ENCODE measurements at regions not wholly inside any gene's neighbourhood (a gene's known extent, or its start where the extent isn't known, plus 50 kb on each side); places are given as distances from the start of the nearest gene placed in this dataset.

GRCh38 chr2:111709321-111709720, 174.7 kb downstream of the ANAPC1 start:
- no peak overlapping the region for H3K9ac ChIP-seq (ENCODE audit: insufficient read depth in 1 of 2, low read length in 2 of 2)
- ATAC-seq (ENCODE audit: insufficient read depth, low FRiP score), result no peak
- H3K36me3 ChIP-seq (ENCODE audit: control insufficient read depth in 4 of 4, insufficient read depth in 4 of 4, low read length in 4 of 4), result no peaks in the 10 kb centered on the region
- no peak for DNase-seq
- TF ChIP-seq, protein P1, sequence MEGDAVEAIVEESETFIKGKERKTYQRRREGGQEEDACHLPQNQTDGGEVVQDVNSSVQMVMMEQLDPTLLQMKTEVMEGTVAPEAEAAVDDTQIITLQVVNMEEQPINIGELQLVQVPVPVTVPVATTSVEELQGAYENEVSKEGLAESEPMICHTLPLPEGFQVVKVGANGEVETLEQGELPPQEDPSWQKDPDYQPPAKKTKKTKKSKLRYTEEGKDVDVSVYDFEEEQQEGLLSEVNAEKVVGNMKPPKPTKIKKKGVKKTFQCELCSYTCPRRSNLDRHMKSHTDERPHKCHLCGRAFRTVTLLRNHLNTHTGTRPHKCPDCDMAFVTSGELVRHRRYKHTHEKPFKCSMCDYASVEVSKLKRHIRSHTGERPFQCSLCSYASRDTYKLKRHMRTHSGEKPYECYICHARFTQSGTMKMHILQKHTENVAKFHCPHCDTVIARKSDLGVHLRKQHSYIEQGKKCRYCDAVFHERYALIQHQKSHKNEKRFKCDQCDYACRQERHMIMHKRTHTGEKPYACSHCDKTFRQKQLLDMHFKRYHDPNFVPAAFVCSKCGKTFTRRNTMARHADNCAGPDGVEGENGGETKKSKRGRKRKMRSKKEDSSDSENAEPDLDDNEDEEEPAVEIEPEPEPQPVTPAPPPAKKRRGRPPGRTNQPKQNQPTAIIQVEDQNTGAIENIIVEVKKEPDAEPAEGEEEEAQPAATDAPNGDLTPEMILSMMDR (IDR thresholded peaks at IDR 0.05; ENCODE audit: control extremely low read depth, extremely low read depth), result no peak
- no peak overlapping the region for H3K4me3 ChIP-seq
- H3K4me1 ChIP-seq (ENCODE audit: control insufficient read depth in 5 of 5, insufficient read depth in 5 of 5, low read length in 5 of 5), result peaks cover 0 to 4% (median 0%) of the 10 kb centered on the region in 5 donors
- no peak overlapping the region for H3K27ac ChIP-seq (ENCODE audit: low read depth in 1 of 2, low read length in 1 of 2)
- WGBS, 2 donors, result 86 to 93% methylated on average over 3 of the region's 3 CpGs
- H3K27me3 ChIP-seq (ENCODE audit: control insufficient read depth in 3 of 3, insufficient read depth in 3 of 3, low read length in 2 of 3), result no peaks in the 10 kb centered on the region
- peaks cover 0 to 3% (median 0%) of the 10 kb centered on the region in 4 donors for H3K9me3 ChIP-seq (ENCODE audit: control insufficient read depth in 4 of 4, insufficient read depth in 3 of 4, low read length in 3 of 4)

GRCh38 chr2:111710085-111710484, 173.9 kb downstream of the ANAPC1 start:
- Histone ChIP-seq H3K9me3 (ENCODE audit: control insufficient read depth in 4 of 4, insufficient read depth in 3 of 4, low read length in 3 of 4) (peaks cover 0 to 3% (median 0%) of the 10 kb centered on the region in 4 donors), H3K4me3 (no peak overlapping the region), H3K27me3 (ENCODE audit: control insufficient read depth in 3 of 3, insufficient read depth in 3 of 3, low read length in 2 of 3) (no peaks in the 10 kb centered on the region), H3K4me1 (ENCODE audit: control insufficient read depth in 5 of 5, insufficient read depth in 5 of 5, low read length in 5 of 5) (peaks cover 0 to 4% (median 0%) of the 10 kb centered on the region in 5 donors), H3K9ac (ENCODE audit: insufficient read depth in 1 of 2, low read length in 2 of 2) (no peak overlapping the region), H3K36me3 (ENCODE audit: control insufficient read depth in 4 of 4, insufficient read depth in 4 of 4, low read length in 4 of 4) (no peaks in the 10 kb centered on the region), H3K27ac (ENCODE audit: low read depth in 1 of 2, low read length in 1 of 2) (no peak overlapping the region)
- 79 to 91% methylated on average over 6 of the region's 6 CpGs for WGBS, 2 donors
- TF ChIP-seq, protein P1 (IDR thresholded peaks at IDR 0.05; ENCODE audit: control extremely low read depth, extremely low read depth), result no peak
- DNase-seq (no peak), ATAC-seq (ENCODE audit: insufficient read depth, low FRiP score) (no peak)

GRCh38 chr2:111710613-111711012, 173.4 kb downstream of the ANAPC1 start:
- Histone ChIP-seq H3K27me3 (ENCODE audit: control insufficient read depth in 3 of 3, insufficient read depth in 3 of 3, low read length in 2 of 3) (no peaks in the 10 kb centered on the region), H3K9me3 (ENCODE audit: control insufficient read depth in 4 of 4, insufficient read depth in 3 of 4, low read length in 3 of 4) (peaks cover 0 to 3% (median 0%) of the 10 kb centered on the region in 4 donors), H3K4me1 (ENCODE audit: control insufficient read depth in 5 of 5, insufficient read depth in 5 of 5, low read length in 5 of 5) (peaks cover 0 to 4% (median 0%) of the 10 kb centered on the region in 5 donors), H3K4me3 (no peak overlapping the region), H3K9ac (ENCODE audit: insufficient read depth in 1 of 2, low read length in 2 of 2) (no peak overlapping the region), H3K27ac (ENCODE audit: low read depth in 1 of 2, low read length in 1 of 2) (no peak overlapping the region), H3K36me3 (ENCODE audit: control insufficient read depth in 4 of 4, insufficient read depth in 4 of 4, low read length in 4 of 4) (no peaks in the 10 kb centered on the region)
- WGBS, 2 donors, result 53 to 73% methylated on average over 4 of the region's 4 CpGs
- ATAC-seq (ENCODE audit: insufficient read depth, low FRiP score) (no peak), DNase-seq (no peak)
- TF ChIP-seq, protein P1 (IDR thresholded peaks at IDR 0.05; ENCODE audit: control extremely low read depth, extremely low read depth), result no peak

DNA sequence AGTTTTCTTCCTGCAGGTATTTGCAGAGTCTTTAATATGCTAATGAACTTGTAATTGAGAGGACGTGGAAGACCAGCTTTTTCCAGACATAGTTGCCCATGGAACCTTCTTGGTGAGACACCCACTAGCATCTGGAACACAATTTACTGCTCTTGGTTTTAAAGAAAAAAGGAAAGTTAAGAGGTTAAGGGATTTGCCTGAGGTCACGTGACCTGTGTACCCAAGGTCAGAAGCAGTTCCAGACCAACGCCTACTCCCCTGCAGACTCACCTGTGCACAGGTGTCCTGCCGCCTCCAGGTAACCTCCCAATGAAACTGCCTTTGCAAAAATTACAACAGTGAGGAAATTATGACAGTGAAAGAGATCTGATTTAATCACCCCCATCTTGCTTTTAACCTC, 172.7 kb downstream of the ANAPC1 start:
- 90 to 91% methylated on average over 4 of the region's 4 CpGs for WGBS, 2 donors

More for the DNA sequence above, 172.7 kb downstream of the ANAPC1 start:
- no peak overlapping the region for H3K27ac ChIP-seq (ENCODE audit: low read depth in 1 of 2, low read length in 1 of 2)
- DNase-seq (no peak), ATAC-seq (ENCODE audit: insufficient read depth, low FRiP score) (no peak)
- no peak overlapping the region for H3K4me3 ChIP-seq
- no peak overlapping the region for H3K9ac ChIP-seq (ENCODE audit: insufficient read depth in 1 of 2, low read length in 2 of 2)
- H3K36me3 ChIP-seq (ENCODE audit: control insufficient read depth in 4 of 4, insufficient read depth in 4 of 4, low read length in 4 of 4), result no peaks in the 10 kb centered on the region
- H3K27me3 ChIP-seq (ENCODE audit: control insufficient read depth in 3 of 3, insufficient read depth in 3 of 3, low read length in 2 of 3), result no peaks in the 10 kb centered on the region
- H3K9me3 ChIP-seq (ENCODE audit: control insufficient read depth in 4 of 4, insufficient read depth in 3 of 4, low read length in 3 of 4), result peaks cover 0 to 3% (median 0%) of the 10 kb centered on the region in 4 donors
- peaks cover 0 to 6% (median 2%) of the 10 kb centered on the region in 5 donors for H3K4me1 ChIP-seq (ENCODE audit: control insufficient read depth in 5 of 5, insufficient read depth in 5 of 5, low read length in 5 of 5)
- TF ChIP-seq, protein P1 (IDR thresholded peaks at IDR 0.05; ENCODE audit: control extremely low read depth, extremely low read depth), result no peak

Data from lung (tissue), 11 donors.